B cell (primary cell): ENCODE measurements at regions not wholly inside any gene's neighbourhood (a gene's known extent, or its start where the extent isn't known, plus 50 kb on each side); places are given as distances from the start of the nearest gene placed in this dataset.

Source experiments
- ATAC-seq: fragments of 200-7000 bp; cut with Tn5 transposase; one replicate; pipeline ENCODE4 v1.10.0; 2021; ENCODE audit warnings: low read depth, mild to moderate bottlenecking, moderate number of reproducible peaks, moderate library complexity
- CTCF ChIA-PET: fragments of 350-600 bp; sonication (Branson Sonifier 250); formaldehyde crosslinking; loops from one replicate; lab custom pipeline; 2021; ENCODE audit warnings: antibody characterized with exemption, inconsistent platforms; lab: Charles Lee
- POLR2A ChIA-PET: fragments of 350-600 bp; sonication (Branson Sonifier 250); formaldehyde crosslinking; loops from one replicate; lab custom pipeline; 2021; ENCODE audit warnings: antibody characterized with exemption; lab: Charles Lee
- DNase-seq: peaks from one replicate; pipeline ENCODE4 v3.0.0; 2013
- H2AFZ ChIP-seq: 2 replicates; pipeline ENCODE4 v1.6.1; 2012; ENCODE audit warnings: mild to moderate bottlenecking, low read depth, low read length; ENCODE audit not compliant: insufficient read depth, poor library complexity, severe bottlenecking
- H3K27ac ChIP-seq, 2 donors: 1 replicate in 1 of 2; 2 replicates in 1 of 2; pipeline ENCODE4 v1.5.1; 2012 to 2013; ENCODE audit warnings: low read length in 2 of 2, mild to moderate bottlenecking in 2 of 2, moderate library complexity in 1 of 2
- H3K27me3 ChIP-seq, 4 experiments: fragments of 200-600 bp in 1 of 4; sonication (generic) in 1 of 4; replicated peaks in 1 of 4; 1 replicate in 2 of 4; 2 replicates in 2 of 4; pipeline versions ENCODE4 v1.6.1 to v1.7.0; 2013 to 2016; ENCODE audit warnings: low read length in 3 of 4, mild to moderate bottlenecking in 2 of 4, mixed read lengths in 1 of 4, moderate library complexity in 1 of 4; ENCODE audit not compliant: insufficient read depth in 4 of 4, control insufficient read depth in 3 of 4; ENCODE audit errors: control extremely low read depth in 1 of 4
- H3K36me3 ChIP-seq, 2 experiments: replicated peaks in 1 of 2; 1 replicate in 1 of 2; 2 replicates in 1 of 2; pipeline versions ENCODE4 v1.6.1 to v1.7.1; 2013; ENCODE audit warnings: low read length in 1 of 2; ENCODE audit not compliant: insufficient read depth in 2 of 2, control insufficient read depth in 1 of 2; ENCODE audit errors: control extremely low read depth in 1 of 2, extremely low read depth in 1 of 2
- H3K4me1 ChIP-seq, 2 donors: fragments of 200-600 bp in 1 of 2; sonication (generic) in 1 of 2; 1 replicate in 1 of 2; 2 replicates in 1 of 2; pipeline versions ENCODE4 v1.5.1 to v1.6.1; 2013 to 2017; ENCODE audit warnings: low read length in 2 of 2; ENCODE audit not compliant: control insufficient read depth in 2 of 2, insufficient read depth in 2 of 2
- H3K4me2 ChIP-seq: replicated peaks from 2 replicates; pipeline ENCODE3; 2012; ENCODE audit warnings: mild to moderate bottlenecking, low read depth, low read length; ENCODE audit not compliant: poor library complexity, severe bottlenecking
- H3K4me3 ChIP-seq, 5 experiments: fragments of 200-600 bp in 1 of 5; sonication (generic) in 1 of 5; 1 replicate in 3 of 5; 2 replicates in 2 of 5; pipeline versions ENCODE4 v1.5.1 to v1.7.0; 2011 to 2016; ENCODE audit warnings: low read length in 4 of 5, mild to moderate bottlenecking in 4 of 5, low read depth in 2 of 5, control low read depth in 1 of 5, moderate library complexity in 1 of 5; ENCODE audit not compliant: insufficient read depth in 1 of 5; ENCODE audit errors: control extremely low read depth in 1 of 5, extremely low read depth in 1 of 5
- H3K79me2 ChIP-seq: fragments of 200-600 bp; sonication (generic); one replicate; pipeline ENCODE4 v1.6.0; 2016; ENCODE audit warnings: low read length; ENCODE audit not compliant: control insufficient read depth, insufficient read depth
- H3K9ac ChIP-seq: fragments of 200-600 bp; sonication (generic); 2 replicates; pipeline ENCODE4 v1.6.1; 2017; ENCODE audit warnings: mild to moderate bottlenecking, low read length, moderate library complexity
- H3K9me3 ChIP-seq, 3 donors: one replicate each; pipeline versions ENCODE4 v1.6.1 to v1.7.1; 2013; ENCODE audit warnings: low read length in 2 of 3; ENCODE audit not compliant: control insufficient read depth in 2 of 3, insufficient read depth in 1 of 3; ENCODE audit errors: control extremely low read depth in 1 of 3
- H4K20me1 ChIP-seq: 2 replicates; pipeline ENCODE4 v1.6.0; 2012; ENCODE audit warnings: mild to moderate bottlenecking, low read length; ENCODE audit not compliant: insufficient read depth, control insufficient read depth, poor library complexity, severe bottlenecking
- H3K27ac Mint-ChIP-seq: one replicate; pipeline ENCODE4 v1.8.0; 2021; ENCODE audit warnings: mixed read lengths
- H3K27me3 Mint-ChIP-seq: one replicate; pipeline ENCODE4 v1.8.0; 2021; ENCODE audit warnings: mixed read lengths
- H3K4me1 Mint-ChIP-seq: one replicate; pipeline ENCODE4 v1.8.0; 2021; ENCODE audit warnings: mixed read lengths
- H3K4me3 Mint-ChIP-seq: one replicate; pipeline ENCODE4 v1.8.0; 2021; ENCODE audit warnings: mixed read lengths
- H3K9me3 Mint-ChIP-seq: one replicate; pipeline ENCODE4 v1.8.0; 2022; ENCODE audit warnings: mixed read lengths; ENCODE audit not compliant: insufficient read depth
- CTCF ChIP-seq: fragments of 200-600 bp; IDR thresholded peaks from one replicate; pipeline ENCODE4 v1.8.0; 2022; ENCODE audit warnings: antibody characterized with exemption, mild to moderate bottlenecking
- EZH2 ChIP-seq: IDR thresholded peaks from 2 replicates; pipeline ENCODE4 v1.6.1; 2012; ENCODE audit warnings: borderline replicate concordance, low read depth, mild to moderate bottlenecking, moderate library complexity, low read length; ENCODE audit not compliant: insufficient read depth, poor library complexity, severe bottlenecking
- WGBS: methylation state at CpG from one replicate; pipeline ENCODE4 v1.1.5; 2013; ENCODE audit warnings: missing lambda C conversion rate; ENCODE audit not compliant: insufficient coverage; 5-methylcytosine and 5-hydroxymethylcytosine counted together
- intact Hi-C: fragments of 100-400 bp; cut with micrococcal nuclease; formaldehyde crosslinking; loops from one replicate; pipeline ENCODE4 v1.10.0; 2022

DNA sequence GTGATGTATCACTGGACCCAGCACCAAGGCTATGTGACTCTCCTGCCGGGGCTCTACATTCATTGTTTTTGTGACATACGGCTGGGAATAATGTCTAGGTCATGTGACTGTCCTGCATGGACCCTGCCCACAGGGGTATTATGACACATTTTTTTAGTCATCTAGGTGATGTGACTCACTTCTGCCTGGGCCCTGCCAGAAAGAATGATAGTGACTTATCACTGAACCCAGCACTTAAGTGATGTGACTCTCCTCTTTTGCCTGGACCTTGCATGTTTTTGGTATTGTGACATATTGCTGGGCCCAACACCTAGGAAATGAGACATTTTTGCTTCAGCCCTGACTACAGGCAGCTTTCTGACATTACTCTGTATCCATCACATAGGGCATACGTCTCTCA lies 51.1 kb upstream of the ZNF107 start:
- Histone ChIP-seq H3K9ac (no peak overlapping the region), H4K20me1 (no peaks in the 10 kb centered on the region), H3K4me3 (no peak overlapping the region), H3K36me3 (no peaks in the 10 kb centered on the region), H3K9me3 (peaks cover 2 to 17% (median 4%) of the 10 kb centered on the region in 3 donors), H3K4me2 (no peak overlapping the region), H3K27ac (no peak overlapping the region), H3K4me1 (no peaks in the 10 kb centered on the region), H3K27me3 (no peaks in the 10 kb centered on the region), H3K79me2 (no peaks in the 10 kb centered on the region), H2AFZ (no peak overlapping the region)
- Mint-ChIP-seq H3K4me1 (peaks cover 1% of the 10 kb centered on the region), H3K4me3 (no peak overlapping the region), H3K27ac (no peak overlapping the region), H3K9me3 (no peaks in the 10 kb centered on the region), H3K27me3 (no peaks in the 10 kb centered on the region)
- CTCF ChIA-PET, result interaction anchor here (1.2 to 1.5 kb wide), 2 partner anchors 11 to 13 kb away, joined by 3 to 4 read pairs; no protein-coding TSS in a partner anchor
- DNase-seq (no peak), ATAC-seq (no peak)
- intact Hi-C loops, result no loop called here
- POLR2A ChIA-PET, result no interaction called here
- WGBS, result 96% methylated on average over 3 of the region's 3 CpGs
- no peak for TF ChIP-seq CTCF
- no peak for TF ChIP-seq EZH2

GRCh38 chr7:64613653-64614052 lies 50.8 kb upstream of the ZNF680 start:
- WGBS, result 88% methylated on average over 1 of the region's 1 CpG

More at GRCh38 chr7:64613653-64614052, 50.8 kb upstream of the ZNF680 start:
- DNase-seq (no peak), ATAC-seq (no peak)
- Histone ChIP-seq H3K36me3 (no peaks in the 10 kb centered on the region), H2AFZ (no peak overlapping the region), H3K4me2 (no peak overlapping the region), H3K27me3 (no peaks in the 10 kb centered on the region), H4K20me1 (no peaks in the 10 kb centered on the region), H3K4me3 (no peak overlapping the region), H3K27ac (no peak overlapping the region), H3K79me2 (no peaks in the 10 kb centered on the region), H3K4me1 (no peaks in the 10 kb centered on the region), H3K9me3 (peaks cover 0 to 6% (median 4%) of the 10 kb centered on the region in 3 donors), H3K9ac (no peak overlapping the region)
- H3K9me3 Mint-ChIP-seq, result no peaks in the 10 kb centered on the region
- intact Hi-C loops, result no loop called here
- H3K27me3 Mint-ChIP-seq, result no peaks in the 10 kb centered on the region
- TF ChIP-seq EZH2 (no peak), CTCF (no peak)
- no peak overlapping the region for H3K4me3 Mint-ChIP-seq
- no peaks in the 10 kb centered on the region for H3K4me1 Mint-ChIP-seq
- no peak overlapping the region for H3K27ac Mint-ChIP-seq
- CTCF ChIA-PET, result interaction anchor here (1.2 to 1.5 kb wide), 2 partner anchors 13 to 15 kb away, joined by 3 to 4 read pairs; no protein-coding TSS in a partner anchor
- POLR2A ChIA-PET, result no interaction called here
